ENCODE measurements at regions not wholly inside any gene's neighbourhood (a gene's known extent, or its start where the extent isn't known, plus 50 kb on each side); places are given as distances from the start of the nearest gene placed in this dataset.

DNA sequence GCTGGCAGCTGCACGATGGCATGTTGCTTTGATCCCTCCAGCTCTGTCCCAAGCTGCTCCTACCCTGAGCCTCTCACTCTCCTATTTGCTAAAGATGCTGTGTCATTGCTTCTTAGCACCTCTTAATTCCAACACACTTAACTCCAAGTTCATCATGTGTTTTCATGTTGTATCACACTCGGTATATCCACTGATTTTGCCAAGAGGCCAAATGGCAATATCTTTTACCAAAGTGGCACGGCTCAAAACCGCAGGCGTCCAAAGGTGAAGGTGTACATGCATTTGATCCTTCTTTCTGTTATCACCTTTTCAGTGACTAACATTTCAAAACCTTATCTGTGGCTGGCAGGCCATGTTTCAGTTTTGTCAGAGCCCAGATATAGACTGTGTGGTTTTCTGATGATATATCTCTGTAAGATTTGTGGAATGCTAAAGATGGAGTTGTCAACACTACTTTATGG lies 217.0 kb downstream of the TBX18 start:
- H3K9me3 ChIP-seq (ENCODE audit: insufficient read depth, low read depth, low read length): no peaks in the 10 kb centered on the region
- H3K27me3 ChIP-seq (ENCODE audit: insufficient read depth, low read length): no peaks in the 10 kb centered on the region
- H3K9ac ChIP-seq (ENCODE audit: low read depth, low read length): no peak overlapping the region
- no peaks in the 10 kb centered on the region for H3K36me3 ChIP-seq (ENCODE audit: insufficient read depth, low read depth, low read length)
- H3K4me1 ChIP-seq (ENCODE audit: insufficient read depth, low read length): no peaks in the 10 kb centered on the region
- H3K4me3 ChIP-seq (ENCODE audit: low read length): no peak overlapping the region
- no peak overlapping the region for H3K27ac ChIP-seq (ENCODE audit: low read length)

DNA sequence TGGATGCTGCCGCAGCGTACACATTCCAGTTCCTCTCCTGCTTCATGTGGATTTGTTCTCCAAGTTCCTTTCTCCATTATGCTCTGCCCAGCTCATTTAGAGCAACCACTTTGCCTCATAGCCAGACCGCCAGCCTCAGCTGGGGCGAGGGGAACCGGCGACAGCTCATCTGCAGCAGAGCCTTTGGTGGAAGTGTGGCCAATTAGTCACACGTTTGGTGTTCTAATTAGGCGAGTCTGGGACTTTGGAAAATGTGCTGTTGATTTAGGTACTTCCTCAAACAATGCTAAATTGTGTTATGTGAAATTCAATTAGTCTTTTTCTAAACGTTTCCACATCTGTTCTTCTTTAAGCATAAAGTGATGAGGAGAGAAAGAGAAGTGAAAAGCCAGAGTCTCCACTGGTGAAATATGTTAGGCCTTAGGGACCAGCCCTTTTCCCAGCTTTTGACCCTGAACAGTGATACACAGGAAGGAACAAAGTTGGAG lies 217.9 kb downstream of the TBX18 start:
- Histone ChIP-seq H3K9me3 (ENCODE audit: insufficient read depth, low read depth, low read length) (no peaks in the 10 kb centered on the region), H3K9ac (ENCODE audit: low read depth, low read length) (no peak overlapping the region), H3K4me1 (ENCODE audit: insufficient read depth, low read length) (no peaks in the 10 kb centered on the region), H3K36me3 (ENCODE audit: insufficient read depth, low read depth, low read length) (no peaks in the 10 kb centered on the region), H3K27me3 (ENCODE audit: insufficient read depth, low read length) (no peaks in the 10 kb centered on the region), H3K4me3 (ENCODE audit: low read length) (no peak overlapping the region), H3K27ac (ENCODE audit: low read length) (no peak overlapping the region)

GRCh38 chr6:84539122-84539856 lies 225.1 kb downstream of the TBX18 start:
- H3K36me3 ChIP-seq (ENCODE audit: insufficient read depth, low read depth, low read length): no peaks in the 10 kb centered on the region
- H3K9ac ChIP-seq (ENCODE audit: low read depth, low read length): no peak overlapping the region
- no peaks in the 10 kb centered on the region for H3K4me1 ChIP-seq (ENCODE audit: insufficient read depth, low read length)
- H3K27ac ChIP-seq (ENCODE audit: low read length): no peak overlapping the region
- H3K9me3 ChIP-seq (ENCODE audit: insufficient read depth, low read depth, low read length): no peaks in the 10 kb centered on the region
- H3K27me3 ChIP-seq (ENCODE audit: insufficient read depth, low read length): no peaks in the 10 kb centered on the region; the same call in 1 of the 2 replicates
- H3K4me3 ChIP-seq (ENCODE audit: low read length): no peak overlapping the region

GRCh38 chr6:84536885-84537638 lies 227.3 kb downstream of the TBX18 start:
- Histone ChIP-seq H3K36me3 (ENCODE audit: insufficient read depth, low read depth, low read length) (no peaks in the 10 kb centered on the region), H3K9ac (ENCODE audit: low read depth, low read length) (no peak overlapping the region), H3K4me3 (ENCODE audit: low read length) (no peak overlapping the region), H3K9me3 (ENCODE audit: insufficient read depth, low read depth, low read length) (no peaks in the 10 kb centered on the region), H3K27ac (ENCODE audit: low read length) (no peak overlapping the region), H3K27me3 (ENCODE audit: insufficient read depth, low read length) (no peaks in the 10 kb centered on the region; the same call in 1 of the 2 replicates), H3K4me1 (ENCODE audit: insufficient read depth, low read length) (no peaks in the 10 kb centered on the region)

GRCh38 chr6:84528201-84528600 lies 236.2 kb downstream of the TBX18 start:
- Histone ChIP-seq H3K9ac (ENCODE audit: low read depth, low read length) (no peak overlapping the region), H3K27me3 (ENCODE audit: insufficient read depth, low read length) (no peaks in the 10 kb centered on the region)

DNA sequence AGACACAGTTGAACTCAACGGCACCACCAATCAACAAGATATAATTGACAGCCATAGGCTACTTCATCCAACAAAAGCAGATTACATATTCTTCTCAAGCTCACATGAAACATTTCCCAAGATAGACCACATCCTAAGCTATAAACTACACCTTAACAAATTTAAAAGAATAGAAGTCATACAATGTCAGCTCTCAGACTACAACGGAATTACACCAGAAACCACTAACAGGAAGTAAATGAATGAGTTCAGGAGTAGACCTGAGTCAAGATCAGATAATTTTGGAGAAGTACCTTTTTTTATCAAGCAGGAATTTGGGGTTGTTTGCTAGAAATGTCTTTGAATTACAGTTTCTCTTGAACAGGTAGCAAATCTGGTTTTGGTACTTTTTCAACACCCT lies 237.8 kb downstream of the TBX18 start:
- Histone ChIP-seq H3K27ac (ENCODE audit: low read length) (no peak overlapping the region), H3K4me3 (ENCODE audit: low read length) (no peak overlapping the region), H3K4me1 (ENCODE audit: insufficient read depth, low read length) (no peaks in the 10 kb centered on the region), H3K9me3 (ENCODE audit: insufficient read depth, low read depth, low read length) (no peaks in the 10 kb centered on the region), H3K27me3 (ENCODE audit: insufficient read depth, low read length) (no peaks in the 10 kb centered on the region; the same call in 1 of the 2 replicates), H3K36me3 (ENCODE audit: insufficient read depth, low read depth, low read length) (no peaks in the 10 kb centered on the region), H3K9ac (ENCODE audit: low read depth, low read length) (no peak overlapping the region)

More at GRCh38 chr6:84528201-84528600, 236.2 kb downstream of the TBX18 start:
- H3K9me3 ChIP-seq (ENCODE audit: insufficient read depth, low read depth, low read length): no peaks in the 10 kb centered on the region
- no peak overlapping the region for H3K4me3 ChIP-seq (ENCODE audit: low read length)
- no peaks in the 10 kb centered on the region for H3K36me3 ChIP-seq (ENCODE audit: insufficient read depth, low read depth, low read length)
- no peak overlapping the region for H3K27ac ChIP-seq (ENCODE audit: low read length)
- no peaks in the 10 kb centered on the region for H3K4me1 ChIP-seq (ENCODE audit: insufficient read depth, low read length)

DNA sequence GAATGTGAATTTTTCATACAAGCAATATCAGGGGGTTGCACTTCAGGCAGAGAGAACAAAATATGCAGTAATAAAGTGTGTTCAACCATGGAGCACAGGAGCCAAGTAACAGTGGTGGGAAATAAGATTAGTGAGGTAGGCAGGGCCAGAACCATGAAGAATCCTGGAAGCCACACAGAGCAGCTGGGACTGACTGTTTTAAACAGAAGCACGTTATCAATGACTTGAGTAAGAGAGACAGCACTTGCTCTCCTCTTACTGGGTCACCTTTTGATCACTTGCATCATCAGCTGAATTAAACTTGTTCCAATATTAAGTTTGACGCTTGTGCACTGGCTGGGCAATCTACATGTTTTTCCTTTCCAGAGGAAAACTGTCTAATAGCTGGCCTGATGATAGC lies 238.5 kb downstream of the TBX18 start:
- H3K27ac ChIP-seq (ENCODE audit: low read length): no peak overlapping the region
- H3K9me3 ChIP-seq (ENCODE audit: insufficient read depth, low read depth, low read length): no peaks in the 10 kb centered on the region
- no peaks in the 10 kb centered on the region for H3K4me1 ChIP-seq (ENCODE audit: insufficient read depth, low read length)
- H3K27me3 ChIP-seq (ENCODE audit: insufficient read depth, low read length): no peaks in the 10 kb centered on the region; the same call in 1 of the 2 replicates
- no peaks in the 10 kb centered on the region for H3K36me3 ChIP-seq (ENCODE audit: insufficient read depth, low read depth, low read length)
- H3K4me3 ChIP-seq (ENCODE audit: low read length): no peak overlapping the region
- H3K9ac ChIP-seq (ENCODE audit: low read depth, low read length): no peak overlapping the region

- Histone ChIP-seq H3K9me3 (ENCODE audit: insufficient read depth, low read depth, low read length) (no peaks in the 10 kb centered on the region), H3K9ac (ENCODE audit: low read depth, low read length) (no peak overlapping the region), H3K4me1 (ENCODE audit: insufficient read depth, low read length) (no peaks in the 10 kb centered on the region; the same call in 1 of the 2 replicates), H3K4me3 (ENCODE audit: low read length) (no peak overlapping the region), H3K27ac (ENCODE audit: low read length) (no peak overlapping the region), H3K36me3 (ENCODE audit: insufficient read depth, low read depth, low read length) (no peaks in the 10 kb centered on the region), H3K27me3 (ENCODE audit: insufficient read depth, low read length) (no peaks in the 10 kb centered on the region; the same call in 1 of the 2 replicates)
These were observed 239.8 kb downstream of the TBX18 start for GRCh38 chr6:84524636-84525035.

- Histone ChIP-seq H3K9me3 (ENCODE audit: insufficient read depth, low read depth, low read length) (no peaks in the 10 kb centered on the region), H3K9ac (ENCODE audit: low read depth, low read length) (no peak overlapping the region), H3K27ac (ENCODE audit: low read length) (no peak overlapping the region), H3K4me3 (ENCODE audit: low read length) (no peak overlapping the region), H3K4me1 (ENCODE audit: insufficient read depth, low read length) (no peaks in the 10 kb centered on the region; the same call in 1 of the 2 replicates), H3K36me3 (ENCODE audit: insufficient read depth, low read depth, low read length) (no peaks in the 10 kb centered on the region), H3K27me3 (ENCODE audit: insufficient read depth, low read length) (no peaks in the 10 kb centered on the region; the same call in 1 of the 2 replicates)
These were observed 242.3 kb downstream of the TBX18 start for GRCh38 chr6:84522135-84522549.

DNA sequence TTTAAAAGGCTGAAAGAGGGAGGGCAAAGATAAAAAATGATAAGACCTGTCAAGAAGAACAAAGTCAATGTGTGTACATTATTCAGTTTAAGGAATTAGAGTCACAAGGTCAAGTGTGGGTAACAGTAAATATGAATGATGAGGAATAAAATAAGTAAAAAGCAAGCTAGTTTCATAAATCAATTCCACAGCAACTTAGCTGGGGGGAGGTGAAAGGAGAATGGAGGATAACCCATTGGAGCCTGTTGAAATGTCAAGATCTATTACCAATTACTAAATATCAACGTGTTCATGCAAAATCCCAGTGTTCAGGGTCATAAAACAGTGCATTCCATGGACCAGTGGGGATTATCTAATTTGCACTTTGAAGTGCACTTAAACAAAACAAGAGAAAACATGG lies 242.9 kb downstream of the TBX18 start:
- Histone ChIP-seq H3K9me3 (ENCODE audit: insufficient read depth, low read depth, low read length) (no peaks in the 10 kb centered on the region), H3K27me3 (ENCODE audit: insufficient read depth, low read length) (no peaks in the 10 kb centered on the region; the same call in 1 of the 2 replicates), H3K4me1 (ENCODE audit: insufficient read depth, low read length) (no peaks in the 10 kb centered on the region; the same call in 1 of the 2 replicates), H3K36me3 (ENCODE audit: insufficient read depth, low read depth, low read length) (no peaks in the 10 kb centered on the region), H3K9ac (ENCODE audit: low read depth, low read length) (no peak overlapping the region), H3K27ac (ENCODE audit: low read length) (no peak overlapping the region), H3K4me3 (ENCODE audit: low read length) (no peak overlapping the region)

DNA sequence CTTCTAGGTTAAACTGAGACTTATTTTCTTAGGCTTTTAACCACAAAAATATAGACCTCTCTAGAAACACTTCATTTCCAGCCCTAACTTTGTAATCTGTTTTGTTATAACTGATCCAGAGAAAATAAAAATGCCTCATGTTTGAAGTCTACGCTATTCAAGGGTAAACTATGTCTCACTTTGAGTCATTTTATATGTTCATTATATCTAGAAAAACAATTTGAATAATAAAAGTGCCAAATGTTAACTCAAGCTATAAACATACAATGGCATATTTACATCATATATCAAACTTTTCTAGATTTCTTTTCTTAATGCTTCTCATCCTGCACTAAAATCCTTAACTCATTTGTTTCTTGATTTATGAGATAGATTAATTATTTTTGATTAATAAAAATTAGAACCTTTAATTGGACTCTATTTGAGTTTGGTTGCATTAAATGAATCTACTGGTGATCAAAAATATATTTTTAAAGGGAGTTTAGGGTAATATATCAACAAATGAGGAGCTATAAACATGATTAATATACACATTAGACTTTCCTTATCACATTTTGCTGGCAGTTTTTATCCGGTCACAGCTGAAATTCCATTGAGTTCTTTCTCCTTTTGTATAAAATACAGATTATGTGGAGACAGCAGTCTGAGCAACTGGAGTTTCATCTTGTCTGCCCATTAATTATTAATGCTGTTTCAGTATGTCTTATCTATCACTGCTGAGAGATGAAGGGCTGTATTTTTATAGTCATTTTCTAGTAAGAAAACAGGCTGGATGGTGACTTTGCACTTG lies 246.5 kb downstream of the TBX18 start:
- H3K9me3 ChIP-seq (ENCODE audit: insufficient read depth, low read depth, low read length): no peaks in the 10 kb centered on the region
- no peak overlapping the region for H3K27ac ChIP-seq (ENCODE audit: low read length)
- no peaks in the 10 kb centered on the region for H3K36me3 ChIP-seq (ENCODE audit: insufficient read depth, low read depth, low read length)
- H3K27me3 ChIP-seq (ENCODE audit: insufficient read depth, low read length): no peaks in the 10 kb centered on the region; the same call in 1 of the 2 replicates
- no peak overlapping the region for H3K4me3 ChIP-seq (ENCODE audit: low read length)
- H3K4me1 ChIP-seq (ENCODE audit: insufficient read depth, low read length): no peaks in the 10 kb centered on the region; the same call in 1 of the 2 replicates
- H3K9ac ChIP-seq (ENCODE audit: low read depth, low read length): no peak overlapping the region
